AG04450 (cell line): ENCODE measurements at regions not wholly inside any gene's neighbourhood (a gene's known extent, or its start where the extent isn't known, plus 50 kb on each side); places are given as distances from the start of the nearest gene placed in this dataset. TPM values are rescaled to one million over a fixed set of nuclear protein-coding genes. Genes with fewer than 3 reads are reported as not detected.

ENCODE experiments used
- CTCF ChIA-PET: fragments of 300-600, 350-600 bp; formaldehyde crosslinking; extraction: SDS; loops from one replicate; lab custom pipeline; 2022; ENCODE audit warnings: antibody characterized with exemption, inconsistent platforms; lab: Charles Lee
- POLR2A ChIA-PET: fragments of 350-600 bp; formaldehyde crosslinking; extraction: SDS; loops from one replicate; lab custom pipeline; 2021; ENCODE audit warnings: antibody characterized with exemption, inconsistent platforms; lab: Yijun Ruan, JAX
- DNase-seq: peaks from one replicate; pipeline ENCODE4 v3.0.0-alpha.2; 2011; ENCODE audit warnings: low read depth, low spot score
- H3K27ac ChIP-seq: one replicate; pipeline ENCODE4 v1.5.1; 2012; ENCODE audit warnings: low read depth, low read length, control low read depth
- H3K27me3 ChIP-seq: one replicate; pipeline ENCODE4 v1.6.0; 2012; ENCODE audit warnings: low read length; ENCODE audit not compliant: control insufficient read depth, insufficient read depth
- H3K4me3 ChIP-seq: 2 replicates; pipeline ENCODE4 v1.5.1; 2011; ENCODE audit warnings: mild to moderate bottlenecking, low read depth, low read length, control low read depth
- H3K9me3 ChIP-seq: 2 replicates; pipeline ENCODE4 v1.5.1; 2012; ENCODE audit warnings: low read length; ENCODE audit not compliant: control insufficient read depth, insufficient read depth
- small RNA-seq: library from RNA; depleted of rRNA; stranded (forward); fragments of <200 nt; gene quantifications from one replicate; pipeline ENCODE3, GENCODE V24; 2012; ENCODE audit warnings: low read depth; ENCODE audit not compliant: insufficient read length
- TF ChIP-seq, protein P1 (sequence below): IDR thresholded peaks from 2 replicates; pipeline ENCODE4 v1.5.1; 2011; ENCODE audit warnings: low read depth, low read length, control low read depth, inconsistent platforms

DNA sequence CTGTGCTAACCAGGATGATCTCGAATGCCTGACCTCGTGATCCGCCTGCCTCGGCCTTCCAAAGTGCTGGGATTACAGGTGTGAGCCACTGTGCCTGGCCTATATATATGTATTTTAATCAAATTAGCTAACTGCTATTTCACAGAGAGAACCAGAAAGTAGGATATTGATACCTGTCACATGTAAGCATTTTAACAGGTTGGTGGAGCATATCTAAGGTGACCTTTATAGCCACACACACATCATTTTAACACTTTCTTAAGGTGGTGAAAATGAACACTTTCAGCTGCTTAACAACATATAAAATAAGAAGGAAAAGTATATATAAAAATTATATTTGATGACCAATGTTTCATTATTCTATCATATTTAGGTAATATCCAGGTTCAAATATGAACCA, 57.0 kb upstream of the ATF7IP start:
- CTCF ChIA-PET = no interaction called here
- POLR2A ChIA-PET = no interaction called here
- Histone ChIP-seq H3K4me3 (no peak overlapping the region), H3K27me3 (no peaks in the 10 kb centered on the region), H3K9me3 (no peaks in the 10 kb centered on the region; the same call in 1 of the 2 replicates), H3K27ac (no peak overlapping the region)
- DNase-seq = no peak
- TF ChIP-seq, protein P1, sequence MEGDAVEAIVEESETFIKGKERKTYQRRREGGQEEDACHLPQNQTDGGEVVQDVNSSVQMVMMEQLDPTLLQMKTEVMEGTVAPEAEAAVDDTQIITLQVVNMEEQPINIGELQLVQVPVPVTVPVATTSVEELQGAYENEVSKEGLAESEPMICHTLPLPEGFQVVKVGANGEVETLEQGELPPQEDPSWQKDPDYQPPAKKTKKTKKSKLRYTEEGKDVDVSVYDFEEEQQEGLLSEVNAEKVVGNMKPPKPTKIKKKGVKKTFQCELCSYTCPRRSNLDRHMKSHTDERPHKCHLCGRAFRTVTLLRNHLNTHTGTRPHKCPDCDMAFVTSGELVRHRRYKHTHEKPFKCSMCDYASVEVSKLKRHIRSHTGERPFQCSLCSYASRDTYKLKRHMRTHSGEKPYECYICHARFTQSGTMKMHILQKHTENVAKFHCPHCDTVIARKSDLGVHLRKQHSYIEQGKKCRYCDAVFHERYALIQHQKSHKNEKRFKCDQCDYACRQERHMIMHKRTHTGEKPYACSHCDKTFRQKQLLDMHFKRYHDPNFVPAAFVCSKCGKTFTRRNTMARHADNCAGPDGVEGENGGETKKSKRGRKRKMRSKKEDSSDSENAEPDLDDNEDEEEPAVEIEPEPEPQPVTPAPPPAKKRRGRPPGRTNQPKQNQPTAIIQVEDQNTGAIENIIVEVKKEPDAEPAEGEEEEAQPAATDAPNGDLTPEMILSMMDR = no peak

DNA sequence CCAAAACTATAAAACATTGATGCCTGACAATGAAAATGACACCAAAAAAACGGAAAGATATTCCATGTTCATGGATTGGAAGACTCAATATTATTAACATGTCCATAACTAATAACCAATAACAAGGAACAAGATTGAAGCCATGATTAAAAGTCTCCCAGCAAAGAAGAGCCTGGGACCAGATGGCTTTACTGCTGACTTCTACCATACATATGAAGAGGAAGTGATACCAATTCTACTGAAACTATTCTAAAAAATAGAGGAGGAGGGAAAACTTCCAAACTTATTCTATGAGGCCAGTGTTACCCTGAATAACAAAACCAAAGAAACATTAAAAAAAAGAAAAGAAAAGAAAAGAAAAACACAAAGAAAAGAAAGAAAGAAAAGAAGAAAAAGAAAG, 54.6 kb upstream of the ATF7IP start:
- no peak for DNase-seq
- ChIA-PET POLR2A (no interaction called here), CTCF (no interaction called here)
- TF ChIP-seq, protein P1 = no peak
- no peaks in the 10 kb centered on the region for H3K9me3 ChIP-seq
- no peak overlapping the region for H3K27ac ChIP-seq
- no peaks in the 10 kb centered on the region for H3K27me3 ChIP-seq
- H3K4me3 ChIP-seq = no peak overlapping the region

DNA sequence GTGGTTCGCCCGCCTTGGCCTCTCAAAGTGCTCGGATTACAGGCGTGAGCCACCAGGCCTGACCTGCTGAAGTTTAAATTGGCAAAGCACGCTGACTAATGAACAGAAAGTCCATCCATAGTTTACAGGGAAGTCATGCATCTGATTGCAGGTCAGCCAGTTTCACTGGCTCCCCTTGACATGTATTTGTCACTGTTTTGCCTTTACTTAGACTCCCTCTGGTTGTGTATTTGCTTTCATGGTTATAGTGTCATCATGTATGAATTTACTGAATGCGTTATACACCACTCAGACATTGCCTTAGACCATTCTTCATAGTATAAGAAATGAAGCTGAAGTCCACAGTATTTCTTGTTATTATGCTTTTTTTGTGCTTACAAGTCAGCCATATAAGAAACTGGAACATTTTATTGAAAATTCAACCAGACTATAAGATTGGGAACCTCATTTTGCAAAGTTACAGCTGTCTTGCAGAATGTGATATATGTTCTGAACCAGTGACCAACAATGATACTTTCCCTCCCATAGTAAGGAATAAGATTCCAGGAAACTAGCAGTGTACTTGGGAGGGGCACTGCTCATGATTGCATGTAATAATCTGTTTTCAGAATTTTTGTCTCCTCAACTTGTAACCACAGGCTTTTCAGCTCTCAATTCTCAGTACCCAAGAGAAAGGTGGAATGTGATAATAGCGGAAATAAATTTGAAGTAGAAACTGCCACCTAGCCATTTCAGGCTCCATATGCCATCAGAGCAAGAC, 51.9 kb upstream of the ATF7IP start:
- H3K9me3 ChIP-seq = no peaks in the 10 kb centered on the region
- TF ChIP-seq, protein P1 = no peak
- no peaks in the 10 kb centered on the region for H3K27me3 ChIP-seq
- ChIA-PET POLR2A (no interaction called here), CTCF (no interaction called here)
- H3K4me3 ChIP-seq = no peak overlapping the region
- DNase-seq = no peak
- no peak overlapping the region for H3K27ac ChIP-seq

DNA sequence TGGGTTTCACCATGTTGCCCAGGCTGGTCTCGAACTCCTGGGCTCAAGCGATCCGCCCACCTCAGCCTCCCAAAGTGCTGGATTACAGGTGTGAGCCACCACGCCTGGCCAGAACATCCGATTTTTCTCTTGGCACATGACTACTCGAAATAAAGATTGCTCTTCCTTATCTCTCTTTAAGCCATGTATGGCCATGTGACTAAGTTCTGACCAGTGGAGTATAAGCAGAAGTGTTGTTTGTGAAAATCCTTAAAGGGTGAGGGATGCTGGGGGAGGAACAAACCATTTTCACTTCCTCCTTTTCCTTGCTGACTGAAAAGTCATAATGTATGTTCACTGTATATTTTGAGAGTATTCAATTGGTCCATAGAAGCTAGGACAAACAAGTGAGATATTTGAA, 50.7 kb upstream of the ATF7IP start:
- no peaks in the 10 kb centered on the region; the same call in 1 of the 2 replicates for H3K9me3 ChIP-seq
- CTCF ChIA-PET = no interaction called here
- POLR2A ChIA-PET = no interaction called here
- no peak overlapping the region for H3K27ac ChIP-seq
- no peak for DNase-seq
- TF ChIP-seq, protein P1 = no peak
- H3K4me3 ChIP-seq = no peak overlapping the region
- no peaks in the 10 kb centered on the region for H3K27me3 ChIP-seq

DNA sequence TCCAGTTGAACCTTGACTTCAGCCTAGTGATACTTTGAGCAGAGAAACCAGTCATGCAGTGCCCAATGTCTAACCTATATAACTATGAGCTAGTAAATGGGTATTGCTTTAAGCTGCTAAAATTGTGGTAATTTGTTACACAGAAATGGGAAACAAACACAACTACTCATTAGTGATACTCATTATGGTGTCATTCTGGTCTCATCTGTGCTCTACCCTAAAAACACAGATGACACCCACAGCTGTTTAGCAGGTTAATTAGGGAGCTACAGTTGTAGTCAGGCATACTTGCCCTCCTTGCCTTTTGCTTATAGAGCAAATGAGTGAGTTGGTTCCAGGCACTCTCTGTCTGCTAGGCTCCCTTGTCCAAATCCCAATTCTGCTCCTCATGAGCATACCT, 50.0 kb upstream of the ATF7IP start:
- ChIA-PET CTCF (no interaction called here), POLR2A (no interaction called here)
- H3K27ac ChIP-seq = no peak overlapping the region
- no peak for DNase-seq
- no peak overlapping the region for H3K4me3 ChIP-seq
- TF ChIP-seq, protein P1 = no peak
- no peaks in the 10 kb centered on the region; the same call in 1 of the 2 replicates for H3K9me3 ChIP-seq
- no peaks in the 10 kb centered on the region for H3K27me3 ChIP-seq

Small RNA genes in the stretch of these regions (small RNA-seq; reads per million reads assigned to genes)
- gene AC092470.1 = not detected
- gene AC135001.1 = not detected
- not detected for gene MRPS18CP4
- gene RNU6-491P = not detected
